WTC11 (cell line): ENCODE measurements at regions not wholly inside any gene's neighbourhood (a gene's known extent, or its start where the extent isn't known, plus 50 kb on each side); places are given as distances from the start of the nearest gene placed in this dataset.

ENCODE experiments used
- ATAC-seq: fragments of 200-7000 bp; cut with Tn5 transposase; 2 replicates; pipeline ENCODE4 v1.10.0; 2021; ENCODE audit warnings: mild to moderate bottlenecking, moderate library complexity
- CTCF ChIA-PET: fragments of 300-600 bp; sonication (Branson Sonifier 250); formaldehyde crosslinking; loops from one replicate; lab custom pipeline; 2021; ENCODE audit warnings: antibody characterized with exemption; lab: Charles Lee
- POLR2A ChIA-PET: fragments of 350-600 bp; sonication (Branson Sonifier 250); formaldehyde crosslinking; loops from one replicate; lab custom pipeline; 2021; ENCODE audit warnings: antibody characterized with exemption; lab: Charles Lee
- DNase-seq: peaks from one replicate; pipeline ENCODE4 v3.0.0; 2021; ENCODE audit warnings: low spot score
- H3K27ac Mint-ChIP-seq: 2 replicates; pipeline ENCODE4 v1.8.0; 2021; ENCODE audit warnings: mixed read lengths
- H3K27me3 Mint-ChIP-seq: 2 replicates; pipeline ENCODE4 v1.8.0; 2021; ENCODE audit warnings: low read depth, mild to moderate bottlenecking, moderate library complexity, mixed read lengths
- H3K36me3 Mint-ChIP-seq: 2 replicates; pipeline ENCODE4 v1.8.0; 2021; ENCODE audit warnings: mixed read lengths
- H3K4me1 Mint-ChIP-seq: 2 replicates; pipeline ENCODE4 v1.8.0; 2022; ENCODE audit warnings: mixed read lengths
- H3K4me3 Mint-ChIP-seq: 2 replicates; pipeline ENCODE4 v1.8.0; 2021; ENCODE audit warnings: mild to moderate bottlenecking, moderate library complexity, mixed read lengths
- H3K9me3 Mint-ChIP-seq: 2 replicates; pipeline ENCODE4 v1.8.0; 2021; ENCODE audit warnings: mixed read lengths
- AFF4 ChIP-seq: sonication (generic); formaldehyde crosslinking; IDR thresholded peaks from 2 replicates; pipeline ENCODE4 v1.8.1; 2023; ENCODE audit warnings: mild to moderate bottlenecking, missing genetic modification reagents, borderline replicate concordance
- AR ChIP-seq: fragments of 250-450 bp; sonication (Bioruptor Pico); IDR thresholded peaks from 2 replicates; pipeline ENCODE4 v1.9.0; 2021; ENCODE audit warnings: mild to moderate bottlenecking
- ATF1 ChIP-seq: sonication (generic); formaldehyde crosslinking; IDR thresholded peaks from 2 replicates; pipeline ENCODE4 v1.8.1; 2023; ENCODE audit warnings: mild to moderate bottlenecking, moderate library complexity, missing genetic modification reagents
- ATF3 ChIP-seq: sonication (generic); formaldehyde crosslinking; conservative IDR thresholded peaks from 2 replicates; pipeline ENCODE4 v1.8.1; 2022; ENCODE audit warnings: mild to moderate bottlenecking, missing genetic modification reagents
- CBFB ChIP-seq: sonication (generic); formaldehyde crosslinking; IDR thresholded peaks from 2 replicates; pipeline ENCODE4 v1.8.1; 2022; ENCODE audit warnings: mild to moderate bottlenecking, low read depth, missing genetic modification reagents
- CREB1 ChIP-seq: sonication (generic); formaldehyde crosslinking; IDR thresholded peaks from 2 replicates; pipeline ENCODE4 v1.8.0; 2023; ENCODE audit warnings: mild to moderate bottlenecking, missing genetic modification reagents
- ELF4 ChIP-seq: sonication (generic); formaldehyde crosslinking; IDR thresholded peaks from 2 replicates; pipeline ENCODE4 v1.8.1; 2022; ENCODE audit warnings: low read depth, mild to moderate bottlenecking, moderate library complexity, missing genetic modification reagents
- ETV6 ChIP-seq: sonication (generic); formaldehyde crosslinking; IDR thresholded peaks from 2 replicates; pipeline ENCODE4 v1.8.1; 2022; ENCODE audit warnings: mild to moderate bottlenecking, missing genetic modification reagents
- FOXP4 ChIP-seq: sonication (generic); formaldehyde crosslinking; IDR thresholded peaks from 2 replicates; pipeline ENCODE4 v1.8.0; 2022; ENCODE audit warnings: mild to moderate bottlenecking, missing genetic modification reagents
- GRHL2 ChIP-seq: fragments of 250-450 bp; sonication (Bioruptor Pico); IDR thresholded peaks from 2 replicates; pipeline ENCODE4 v1.8.0; 2022; ENCODE audit warnings: mild to moderate bottlenecking, moderate library complexity; ENCODE audit not compliant: insufficient replicate concordance, severe bottlenecking
- IRF2 ChIP-seq: sonication (generic); formaldehyde crosslinking; IDR thresholded peaks from 2 replicates; pipeline ENCODE4 v1.8.0; 2022; ENCODE audit warnings: low read depth, missing genetic modification reagents, borderline replicate concordance
- JUN ChIP-seq: sonication (generic); formaldehyde crosslinking; IDR thresholded peaks from 2 replicates; pipeline ENCODE4 v1.8.0; 2023; ENCODE audit warnings: mild to moderate bottlenecking, missing genetic modification reagents
- KAT7 ChIP-seq: sonication (generic); formaldehyde crosslinking; IDR thresholded peaks from 2 replicates; pipeline ENCODE4 v1.8.1; 2023; ENCODE audit warnings: missing genetic modification reagents, mild to moderate bottlenecking, borderline replicate concordance
- OVOL2 ChIP-seq: fragments of 250-450 bp; sonication (Bioruptor Pico); IDR thresholded peaks from 2 replicates; pipeline ENCODE4 v1.9.0; 2021; ENCODE audit warnings: mild to moderate bottlenecking, borderline replicate concordance
- ZBTB21 ChIP-seq: sonication (generic); formaldehyde crosslinking; IDR thresholded peaks from 2 replicates; pipeline ENCODE4 v1.8.1; 2023; ENCODE audit warnings: mild to moderate bottlenecking, missing genetic modification reagents, borderline replicate concordance
- ZNF219 ChIP-seq: sonication (generic); formaldehyde crosslinking; IDR thresholded peaks from 2 replicates; pipeline ENCODE4 v1.8.0; 2023; ENCODE audit warnings: missing genetic modification reagents, mild to moderate bottlenecking, borderline replicate concordance
- ZNF263 ChIP-seq: sonication (generic); formaldehyde crosslinking; IDR thresholded peaks from 2 replicates; pipeline ENCODE4 v1.8.1; 2022; ENCODE audit warnings: low read depth, mild to moderate bottlenecking, moderate library complexity, missing genetic modification reagents
- TF ChIP-seq, protein P1 (sequence below): sonication (generic); formaldehyde crosslinking; IDR thresholded peaks from 2 replicates; pipeline ENCODE4 v1.8.0; 2022; ENCODE audit warnings: missing genetic modification reagents

DNA sequence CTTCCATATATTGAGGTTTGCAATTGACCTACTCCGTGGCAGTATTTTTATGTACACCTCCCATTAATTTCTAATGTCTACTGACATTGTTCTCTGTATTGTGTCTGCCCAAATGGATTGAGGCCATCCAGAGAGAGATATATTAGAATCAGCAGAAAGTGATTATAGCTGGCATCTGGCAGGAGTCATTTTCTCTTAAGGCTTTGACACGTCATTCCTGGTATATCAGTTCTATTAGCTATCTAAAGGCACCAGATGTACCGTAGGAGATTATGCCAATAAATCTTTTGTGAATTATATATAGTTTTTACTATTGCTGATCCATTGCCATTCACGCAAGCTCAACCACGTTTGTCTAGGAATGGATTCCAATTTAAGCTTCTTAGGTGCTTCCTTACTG lies 1026.4 kb upstream of the IGFBP7 start (continued):
- no peak for TF ChIP-seq ZNF263
- TF ChIP-seq GRHL2 (CRISPR knock-in tag), result no peak

DNA sequence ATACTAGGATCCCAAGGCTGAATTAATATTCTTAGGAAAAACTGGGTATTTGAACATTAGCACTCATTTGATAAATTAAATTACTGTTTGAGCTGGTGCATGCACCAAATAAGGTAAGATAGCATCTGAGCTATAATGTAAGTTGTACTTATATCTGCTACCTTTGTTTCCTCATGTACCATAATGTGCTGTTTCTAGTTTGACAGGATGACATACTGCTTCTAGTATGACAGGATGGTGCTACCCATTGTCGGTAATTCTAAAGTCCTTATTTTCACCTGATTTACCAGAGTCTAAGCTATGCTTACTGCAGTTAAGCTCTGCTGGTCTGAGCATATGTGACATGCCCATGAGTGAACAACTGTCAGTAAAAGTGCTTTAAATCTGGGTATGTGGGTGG lies 1017.5 kb upstream of the IGFBP7 start:
- POLR2A ChIA-PET, result no interaction called here
- ATAC-seq (no peak), DNase-seq (no peak)
- H3K27ac Mint-ChIP-seq, result no peak overlapping the region
- TF ChIP-seq CREB1 (CRISPR knock-in tag), result no peak
- TF ChIP-seq AR, result no peak
- TF ChIP-seq, protein P1, sequence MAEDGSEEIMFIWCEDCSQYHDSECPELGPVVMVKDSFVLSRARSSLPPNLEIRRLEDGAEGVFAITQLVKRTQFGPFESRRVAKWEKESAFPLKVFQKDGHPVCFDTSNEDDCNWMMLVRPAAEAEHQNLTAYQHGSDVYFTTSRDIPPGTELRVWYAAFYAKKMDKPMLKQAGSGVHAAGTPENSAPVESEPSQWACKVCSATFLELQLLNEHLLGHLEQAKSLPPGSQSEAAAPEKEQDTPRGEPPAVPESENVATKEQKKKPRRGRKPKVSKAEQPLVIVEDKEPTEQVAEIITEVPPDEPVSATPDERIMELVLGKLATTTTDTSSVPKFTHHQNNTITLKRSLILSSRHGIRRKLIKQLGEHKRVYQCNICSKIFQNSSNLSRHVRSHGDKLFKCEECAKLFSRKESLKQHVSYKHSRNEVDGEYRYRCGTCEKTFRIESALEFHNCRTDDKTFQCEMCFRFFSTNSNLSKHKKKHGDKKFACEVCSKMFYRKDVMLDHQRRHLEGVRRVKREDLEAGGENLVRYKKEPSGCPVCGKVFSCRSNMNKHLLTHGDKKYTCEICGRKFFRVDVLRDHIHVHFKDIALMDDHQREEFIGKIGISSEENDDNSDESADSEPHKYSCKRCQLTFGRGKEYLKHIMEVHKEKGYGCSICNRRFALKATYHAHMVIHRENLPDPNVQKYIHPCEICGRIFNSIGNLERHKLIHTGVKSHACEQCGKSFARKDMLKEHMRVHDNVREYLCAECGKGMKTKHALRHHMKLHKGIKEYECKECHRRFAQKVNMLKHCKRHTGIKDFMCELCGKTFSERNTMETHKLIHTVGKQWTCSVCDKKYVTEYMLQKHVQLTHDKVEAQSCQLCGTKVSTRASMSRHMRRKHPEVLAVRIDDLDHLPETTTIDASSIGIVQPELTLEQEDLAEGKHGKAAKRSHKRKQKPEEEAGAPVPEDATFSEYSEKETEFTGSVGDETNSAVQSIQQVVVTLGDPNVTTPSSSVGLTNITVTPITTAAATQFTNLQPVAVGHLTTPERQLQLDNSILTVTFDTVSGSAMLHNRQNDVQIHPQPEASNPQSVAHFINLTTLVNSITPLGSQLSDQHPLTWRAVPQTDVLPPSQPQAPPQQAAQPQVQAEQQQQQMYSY (CRISPR knock-in tag), result no peak
- peaks cover 12% of the 10 kb centered on the region for H3K9me3 Mint-ChIP-seq
- no peaks in the 10 kb centered on the region for H3K4me1 Mint-ChIP-seq
- CTCF ChIA-PET, result no interaction called here
- H3K4me3 Mint-ChIP-seq, result no peak overlapping the region
- peaks cover 2% of the 10 kb centered on the region; the same call in 1 of the 2 replicates for H3K27me3 Mint-ChIP-seq
- no peaks in the 10 kb centered on the region for H3K36me3 Mint-ChIP-seq

DNA sequence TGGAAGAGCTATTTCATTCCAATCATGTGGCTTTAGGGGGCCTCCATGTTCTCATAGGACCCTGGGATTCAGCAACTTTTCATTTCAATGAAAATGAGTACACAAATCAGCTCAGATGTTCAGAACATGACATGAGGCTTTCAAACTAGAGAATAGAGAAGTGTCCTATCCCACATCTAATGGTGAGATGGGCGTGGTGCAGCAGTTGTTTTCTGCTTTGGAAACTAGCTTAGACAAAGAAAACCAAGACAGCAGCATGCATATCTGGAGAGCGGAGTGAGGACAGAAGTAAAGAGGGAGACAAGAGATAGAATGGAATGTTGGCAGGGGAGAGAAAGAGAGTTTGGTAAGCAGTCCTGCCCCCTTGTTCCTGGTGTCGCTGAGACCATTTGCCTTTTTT lies 1009.1 kb upstream of the IGFBP7 start:
- ChIA-PET POLR2A (no interaction called here), CTCF (no interaction called here)
- Mint-ChIP-seq H3K27ac (no peak overlapping the region), H3K9me3 (peaks cover 3% of the 10 kb centered on the region), H3K36me3 (no peaks in the 10 kb centered on the region), H3K4me1 (peaks cover 6% of the 10 kb centered on the region), H3K4me3 (no peak overlapping the region), H3K27me3 (no peaks in the 10 kb centered on the region)
- DNase-seq, result no peak
- no peak for ATAC-seq
- TF ChIP-seq JUN (CRISPR knock-in tag), result no peak
- no peak for TF ChIP-seq OVOL2 (CRISPR knock-in tag)
- TF ChIP-seq CBFB (CRISPR knock-in tag), result no peak
- TF ChIP-seq ZNF219, result no peak

GRCh38 chr4:58113126-58113525 lies 1002.9 kb upstream of the IGFBP7 start:
- Mint-ChIP-seq H3K36me3 (no peaks in the 10 kb centered on the region), H3K4me3 (no peak overlapping the region)
- TF ChIP-seq IRF2 (CRISPR knock-in tag) (no peak), ELF4 (CRISPR knock-in tag) (no peak), ZBTB21 (CRISPR knock-in tag) (no peak), ETV6 (CRISPR knock-in tag) (no peak), GRHL2 (CRISPR knock-in tag) (no peak), CBFB (CRISPR knock-in tag) (no peak), FOXP4 (CRISPR knock-in tag) (no peak), KAT7 (CRISPR knock-in tag) (no peak), ATF3 (CRISPR knock-in tag) (no peak), ZNF219 (no peak), AFF4 (CRISPR knock-in tag) (no peak), ATF1 (no peak)

More at GRCh38 chr4:58113126-58113525, 1002.9 kb upstream of the IGFBP7 start:
- Mint-ChIP-seq H3K27me3 (no peaks in the 10 kb centered on the region), H3K27ac (no peak overlapping the region), H3K4me1 (no peaks in the 10 kb centered on the region), H3K9me3 (no peaks in the 10 kb centered on the region)
- ATAC-seq (no peak), DNase-seq (no peak)
- ChIA-PET POLR2A (no interaction called here), CTCF (no interaction called here)
